GM12874 (cell line): ENCODE measurements at regions not wholly inside any gene's neighbourhood (a gene's known extent, or its start where the extent isn't known, plus 50 kb on each side); places are given as distances from the start of the nearest gene placed in this dataset.

Experiments used
- TF ChIP-seq, protein P1 (sequence below): IDR thresholded peaks from 2 replicates; pipeline ENCODE4 v1.5.1; 2011; ENCODE audit warnings: low read depth, mild to moderate bottlenecking, control low read depth, low read length, moderate library complexity; ENCODE audit not compliant: insufficient read depth

DNA sequence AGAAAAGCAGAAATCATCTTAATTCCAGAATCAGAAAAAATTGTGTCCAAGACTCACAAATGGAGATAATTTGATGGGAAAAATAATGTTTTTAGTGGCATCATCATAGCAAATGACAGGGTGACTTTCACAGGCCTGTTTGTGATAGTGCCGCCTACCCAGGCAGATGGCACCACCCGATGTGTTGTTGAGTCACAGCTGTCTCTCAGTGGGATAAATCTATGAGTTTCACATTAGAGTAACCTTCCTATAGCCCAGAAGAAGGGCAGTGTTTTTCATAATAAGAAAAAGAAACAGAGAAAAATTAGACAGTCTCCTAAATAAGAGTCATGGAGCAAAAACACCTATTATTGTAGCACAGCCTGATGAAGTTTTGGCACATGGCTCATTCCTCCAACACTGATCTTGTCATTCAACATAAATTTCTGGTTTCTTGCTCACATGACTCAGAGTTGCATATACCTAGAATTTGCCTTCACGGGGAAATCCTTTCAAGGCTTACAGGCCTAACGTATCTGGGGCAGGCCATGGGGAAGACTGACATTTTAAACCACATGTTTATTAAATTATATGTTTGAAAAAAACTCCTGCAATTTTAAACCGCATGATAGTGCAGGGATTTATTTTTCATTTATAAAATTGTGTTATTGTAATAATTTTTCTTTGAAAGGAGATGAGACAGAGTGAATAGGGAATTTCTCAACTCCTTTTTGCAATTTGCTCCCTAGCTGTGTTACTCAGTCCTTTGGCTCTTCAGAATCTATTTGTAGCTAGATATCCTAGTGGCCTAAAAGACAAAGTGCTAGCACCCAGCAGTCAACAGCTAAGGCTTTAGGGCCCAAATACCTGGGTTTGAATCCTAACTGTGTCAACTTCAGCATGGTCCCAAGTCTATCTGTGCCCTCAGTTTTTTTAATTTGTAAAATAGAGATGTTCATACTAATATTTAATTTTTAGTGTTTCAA lies 393.7 kb downstream of the NDFIP2 start:
- TF ChIP-seq, protein P1, sequence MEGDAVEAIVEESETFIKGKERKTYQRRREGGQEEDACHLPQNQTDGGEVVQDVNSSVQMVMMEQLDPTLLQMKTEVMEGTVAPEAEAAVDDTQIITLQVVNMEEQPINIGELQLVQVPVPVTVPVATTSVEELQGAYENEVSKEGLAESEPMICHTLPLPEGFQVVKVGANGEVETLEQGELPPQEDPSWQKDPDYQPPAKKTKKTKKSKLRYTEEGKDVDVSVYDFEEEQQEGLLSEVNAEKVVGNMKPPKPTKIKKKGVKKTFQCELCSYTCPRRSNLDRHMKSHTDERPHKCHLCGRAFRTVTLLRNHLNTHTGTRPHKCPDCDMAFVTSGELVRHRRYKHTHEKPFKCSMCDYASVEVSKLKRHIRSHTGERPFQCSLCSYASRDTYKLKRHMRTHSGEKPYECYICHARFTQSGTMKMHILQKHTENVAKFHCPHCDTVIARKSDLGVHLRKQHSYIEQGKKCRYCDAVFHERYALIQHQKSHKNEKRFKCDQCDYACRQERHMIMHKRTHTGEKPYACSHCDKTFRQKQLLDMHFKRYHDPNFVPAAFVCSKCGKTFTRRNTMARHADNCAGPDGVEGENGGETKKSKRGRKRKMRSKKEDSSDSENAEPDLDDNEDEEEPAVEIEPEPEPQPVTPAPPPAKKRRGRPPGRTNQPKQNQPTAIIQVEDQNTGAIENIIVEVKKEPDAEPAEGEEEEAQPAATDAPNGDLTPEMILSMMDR = no peak

- TF ChIP-seq, protein P1 = no peak
Observed at GRCh38 chr13:79871594-79871993, 390.6 kb downstream of the NDFIP2 start.

- TF ChIP-seq, protein P1 = no peak
Observed at GRCh38 chr13:79870766-79871165, 389.8 kb downstream of the NDFIP2 start.

DNA sequence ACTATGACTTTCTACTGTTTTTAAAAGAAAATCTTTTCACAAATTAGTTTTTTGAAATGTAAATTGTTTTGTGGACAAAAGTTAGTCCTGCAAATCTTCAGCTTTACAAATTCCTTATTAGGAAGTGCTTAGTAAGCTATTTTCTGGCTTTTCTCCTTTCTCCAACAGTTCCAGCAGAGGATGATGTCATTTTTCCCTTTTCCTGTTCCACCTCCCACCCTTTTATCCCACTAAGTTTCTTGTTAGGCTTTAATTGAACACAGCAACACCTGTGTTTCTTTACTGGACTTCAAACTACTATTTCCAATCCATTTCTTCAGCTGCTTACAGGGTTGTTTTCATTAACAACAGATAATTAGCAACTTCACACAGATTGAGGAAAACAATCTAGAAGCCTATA lies 389.2 kb downstream of the NDFIP2 start:
- TF ChIP-seq, protein P1 = no peak

DNA sequence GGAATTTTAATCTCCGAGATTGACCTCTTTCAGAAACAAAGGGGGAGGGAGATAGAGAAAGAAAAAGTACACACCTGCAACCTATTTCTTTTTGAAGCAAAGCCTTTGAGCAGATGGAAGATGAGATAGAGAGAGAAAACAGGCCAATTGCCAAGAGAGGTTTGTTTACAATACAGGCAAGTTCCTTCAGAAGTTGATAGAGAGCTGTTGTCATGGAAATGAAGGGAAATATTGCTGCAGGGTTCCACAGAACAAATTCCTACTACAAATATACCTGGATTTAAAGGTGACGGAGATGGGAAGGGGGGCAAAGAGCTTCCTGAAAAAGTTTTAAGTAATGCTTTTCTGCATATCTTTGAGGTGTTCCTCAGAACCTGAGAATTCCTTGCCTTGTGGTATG lies 388.4 kb downstream of the NDFIP2 start:
- TF ChIP-seq, protein P1 = no peak

GRCh38 chr13:79867254-79867653 lies 386.3 kb downstream of the NDFIP2 start:
- TF ChIP-seq, protein P1 = no peak

GRCh38 chr13:79866436-79866835 lies 385.5 kb downstream of the NDFIP2 start:
- TF ChIP-seq, protein P1 = no peak
